ENCODE measurements at regions not wholly inside any gene's neighbourhood (a gene's known extent, or its start where the extent isn't known, plus 50 kb on each side); places are given as distances from the start of the nearest gene placed in this dataset.
A peak's percentile ranks its signal among the peaks of the same experiment; 100 is the strongest.

DNA sequence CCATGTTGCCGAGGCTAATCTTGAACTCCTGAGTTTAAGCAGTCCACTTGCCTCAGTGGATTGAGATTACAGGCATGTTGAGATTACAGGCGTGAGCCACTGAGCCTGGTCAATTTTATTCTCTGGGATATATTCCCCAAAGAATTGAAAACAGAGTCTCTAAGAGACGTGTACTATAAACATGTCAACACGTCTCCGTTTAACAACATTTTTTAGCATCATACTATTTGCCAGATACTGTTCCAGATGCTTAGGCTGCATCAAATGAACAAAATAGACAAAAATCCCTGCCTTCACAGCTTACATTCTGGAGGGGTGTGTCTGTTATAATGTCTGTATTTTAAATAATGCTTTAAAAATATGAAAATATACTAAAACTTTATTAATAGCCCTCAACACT lies 54.1 kb upstream of the PRKG1 start:
- no peak overlapping the region for H3K27ac Mint-ChIP-seq
- H3K9me3 Mint-ChIP-seq: no peaks in the 10 kb centered on the region
- H3K36me3 Mint-ChIP-seq (ENCODE audit: low read depth): no peaks in the 10 kb centered on the region
- H3K4me3 Mint-ChIP-seq: no peak overlapping the region
- H3K27me3 Mint-ChIP-seq (ENCODE audit: low read depth): no peaks in the 10 kb centered on the region
- peaks cover 7% of the 10 kb centered on the region for H3K4me1 Mint-ChIP-seq
- TF ChIP-seq, protein P1, sequence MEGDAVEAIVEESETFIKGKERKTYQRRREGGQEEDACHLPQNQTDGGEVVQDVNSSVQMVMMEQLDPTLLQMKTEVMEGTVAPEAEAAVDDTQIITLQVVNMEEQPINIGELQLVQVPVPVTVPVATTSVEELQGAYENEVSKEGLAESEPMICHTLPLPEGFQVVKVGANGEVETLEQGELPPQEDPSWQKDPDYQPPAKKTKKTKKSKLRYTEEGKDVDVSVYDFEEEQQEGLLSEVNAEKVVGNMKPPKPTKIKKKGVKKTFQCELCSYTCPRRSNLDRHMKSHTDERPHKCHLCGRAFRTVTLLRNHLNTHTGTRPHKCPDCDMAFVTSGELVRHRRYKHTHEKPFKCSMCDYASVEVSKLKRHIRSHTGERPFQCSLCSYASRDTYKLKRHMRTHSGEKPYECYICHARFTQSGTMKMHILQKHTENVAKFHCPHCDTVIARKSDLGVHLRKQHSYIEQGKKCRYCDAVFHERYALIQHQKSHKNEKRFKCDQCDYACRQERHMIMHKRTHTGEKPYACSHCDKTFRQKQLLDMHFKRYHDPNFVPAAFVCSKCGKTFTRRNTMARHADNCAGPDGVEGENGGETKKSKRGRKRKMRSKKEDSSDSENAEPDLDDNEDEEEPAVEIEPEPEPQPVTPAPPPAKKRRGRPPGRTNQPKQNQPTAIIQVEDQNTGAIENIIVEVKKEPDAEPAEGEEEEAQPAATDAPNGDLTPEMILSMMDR (IDR thresholded peaks at IDR 0.05; ENCODE audit: unreplicated experiment in 3 of 3): no peak

DNA sequence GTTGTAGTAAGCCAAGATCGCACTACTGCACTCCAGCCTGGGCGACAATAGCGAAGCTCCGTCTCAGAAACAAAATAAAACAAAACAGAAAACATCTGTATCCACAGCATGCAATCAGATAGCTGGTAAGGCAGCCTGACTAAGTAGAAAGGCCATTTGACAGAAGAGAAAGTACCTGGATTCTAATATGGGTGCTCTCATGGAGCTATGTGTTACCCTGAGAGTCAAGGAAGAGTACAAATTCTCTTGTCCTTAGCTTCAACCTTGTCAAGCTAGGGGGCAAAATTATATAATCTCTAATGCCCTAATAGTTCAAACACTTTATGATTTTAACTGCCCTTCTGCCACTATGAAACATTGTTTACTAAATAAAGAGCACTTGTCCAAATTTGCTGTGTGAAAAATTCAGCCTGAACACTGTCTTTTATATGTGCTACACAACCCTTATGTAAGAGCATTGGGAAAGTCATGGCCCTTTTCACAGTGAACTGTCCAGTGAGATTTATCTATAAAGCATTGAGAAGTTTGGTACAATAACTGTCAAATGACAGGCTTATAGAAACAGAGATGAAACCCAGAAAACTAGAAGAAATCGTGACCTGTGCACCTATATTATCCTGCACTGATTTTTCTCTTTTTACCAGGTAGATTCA lies 51.2 kb upstream of the PRKG1 start:
- no peaks in the 10 kb centered on the region for H3K27me3 Mint-ChIP-seq (ENCODE audit: low read depth)
- H3K4me1 Mint-ChIP-seq: peaks cover 10% of the 10 kb centered on the region
- no peak overlapping the region for H3K4me3 Mint-ChIP-seq
- TF ChIP-seq, protein P1 (IDR thresholded peaks at IDR 0.05; ENCODE audit: unreplicated experiment in 3 of 3): no peak
- peak overlapping the region in 1 of 3 experiments; percentile 18 for H3K27ac Mint-ChIP-seq
- H3K36me3 Mint-ChIP-seq (ENCODE audit: low read depth): no peaks in the 10 kb centered on the region
- H3K9me3 Mint-ChIP-seq: no peaks in the 10 kb centered on the region

DNA sequence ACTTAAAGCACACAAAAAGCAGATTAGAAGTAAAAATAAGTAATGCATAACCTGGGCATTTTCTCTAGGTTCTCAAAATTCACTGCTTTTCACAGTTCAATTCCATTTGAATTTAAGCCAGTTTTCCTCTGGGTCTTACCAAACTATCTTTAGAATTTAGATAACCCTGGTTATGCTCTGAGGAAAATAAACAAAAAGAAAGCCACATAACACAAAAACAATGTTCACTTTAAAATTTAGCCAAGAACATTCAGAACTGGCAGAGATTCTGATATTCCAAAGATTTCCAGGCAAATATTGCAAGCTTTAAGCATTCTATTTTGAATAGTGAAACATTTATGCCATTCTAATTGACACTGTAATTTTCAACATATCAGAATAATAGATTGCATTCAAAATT lies 50.7 kb upstream of the PRKG1 start:
- no peak overlapping the region for H3K4me3 Mint-ChIP-seq

More for the DNA sequence above, 50.7 kb upstream of the PRKG1 start:
- TF ChIP-seq, protein P1 (IDR thresholded peaks at IDR 0.05; ENCODE audit: unreplicated experiment in 3 of 3): no peak
- no peaks in the 10 kb centered on the region for H3K36me3 Mint-ChIP-seq (ENCODE audit: low read depth)
- no peak overlapping the region for H3K27ac Mint-ChIP-seq
- H3K27me3 Mint-ChIP-seq (ENCODE audit: low read depth): no peaks in the 10 kb centered on the region
- no peaks in the 10 kb centered on the region for H3K9me3 Mint-ChIP-seq
- H3K4me1 Mint-ChIP-seq: peaks cover 15% of the 10 kb centered on the region
